Smooth muscle cell (in vitro differentiated cells): ENCODE measurements at regions not wholly inside any gene's neighbourhood (a gene's known extent, or its start where the extent isn't known, plus 50 kb on each side); places are given as distances from the start of the nearest gene placed in this dataset.

Experiments used
- DNase-seq: peaks from one replicate; lab custom pipeline; 2025; ENCODE audit not compliant: unreplicated experiment; lab: John Stamatoyannopoulos, UW
- H2AFZ ChIP-seq: fragments of 200-600 bp; sonication (generic); 2 replicates; pipeline ENCODE4 v1.6.0; 2016; ENCODE audit warnings: antibody characterized with exemption, low read depth, mild to moderate bottlenecking
- H3F3A ChIP-seq: fragments of 200-600 bp; sonication (generic); 2 replicates; pipeline ENCODE4 v1.6.0; 2017; ENCODE audit warnings: antibody characterized with exemption, low read depth
- H3K27ac ChIP-seq: fragments of 200-600 bp; sonication (generic); 2 replicates; pipeline ENCODE4 v1.5.1; 2016; ENCODE audit warnings: low read depth, mild to moderate bottlenecking
- H3K27me3 ChIP-seq: fragments of 200-600 bp; sonication (generic); 2 replicates; pipeline ENCODE4 v1.6.1; 2016; ENCODE audit warnings: low read depth, mild to moderate bottlenecking
- H3K36me3 ChIP-seq: fragments of 200-600 bp; sonication (generic); 2 replicates; pipeline ENCODE4 v1.5.1; 2016; ENCODE audit warnings: low read depth
- H3K4me1 ChIP-seq: fragments of 200-600 bp; sonication (generic); 2 replicates; pipeline ENCODE4 v1.5.1; 2016; ENCODE audit warnings: low read depth
- H3K4me2 ChIP-seq: fragments of 200-600 bp; sonication (generic); 2 replicates; pipeline ENCODE4 v1.6.0; 2016; ENCODE audit warnings: mild to moderate bottlenecking
- H3K4me3 ChIP-seq: fragments of 200-600 bp; sonication (generic); 2 replicates; pipeline ENCODE4 v1.5.1; 2016; ENCODE audit warnings: mild to moderate bottlenecking
- H3K79me2 ChIP-seq: fragments of 200-600 bp; sonication (generic); 2 replicates; pipeline ENCODE4 v1.6.0; 2016; ENCODE audit warnings: low read depth, mild to moderate bottlenecking
- H3K9ac ChIP-seq: fragments of 200-600 bp; sonication (generic); 2 replicates; pipeline ENCODE4 v1.6.0; 2016; ENCODE audit warnings: low read depth
- H3K9me3 ChIP-seq: fragments of 200-600 bp; sonication (generic); replicated peaks from 2 replicates; pipeline ENCODE4 v1.5.1; 2016; ENCODE audit warnings: low read depth
- H4K20me1 ChIP-seq: fragments of 200-600 bp; sonication (generic); 2 replicates; pipeline ENCODE4 v1.6.0; 2016; ENCODE audit warnings: low read depth
- CTCF ChIP-seq: fragments of 200-600 bp; sonication (generic); IDR thresholded peaks from 2 replicates; pipeline ENCODE4 v1.5.1; 2017; ENCODE audit warnings: borderline replicate concordance, mild to moderate bottlenecking, antibody characterized with exemption; ENCODE audit not compliant: insufficient read depth, poor library complexity, severe bottlenecking
- WGBS: methylation state at CpG from one replicate; pipeline ENCODE4 v1.1.7; 2016; ENCODE audit warnings: low lambda C conversion rate; 5-methylcytosine and 5-hydroxymethylcytosine counted together

- Histone ChIP-seq H3K4me2 (no peak overlapping the region), H3F3A (no peaks in the 10 kb centered on the region), H3K27ac (no peak overlapping the region), H3K9me3 (no peaks in the 10 kb centered on the region), H2AFZ (no peak overlapping the region), H3K9ac (no peak overlapping the region), H3K4me1 (peaks cover 9% of the 10 kb centered on the region), H3K4me3 (no peak overlapping the region), H4K20me1 (no peaks in the 10 kb centered on the region), H3K79me2 (no peaks in the 10 kb centered on the region), H3K27me3 (no peaks in the 10 kb centered on the region), H3K36me3 (no peaks in the 10 kb centered on the region)
- no peak for TF ChIP-seq CTCF
- 89% methylated on average over 5 of the region's 5 CpGs for WGBS
- no peak for DNase-seq
Measured at GRCh38 chr2:8146132-8147005, 535.5 kb upstream of the ID2 start.

DNA sequence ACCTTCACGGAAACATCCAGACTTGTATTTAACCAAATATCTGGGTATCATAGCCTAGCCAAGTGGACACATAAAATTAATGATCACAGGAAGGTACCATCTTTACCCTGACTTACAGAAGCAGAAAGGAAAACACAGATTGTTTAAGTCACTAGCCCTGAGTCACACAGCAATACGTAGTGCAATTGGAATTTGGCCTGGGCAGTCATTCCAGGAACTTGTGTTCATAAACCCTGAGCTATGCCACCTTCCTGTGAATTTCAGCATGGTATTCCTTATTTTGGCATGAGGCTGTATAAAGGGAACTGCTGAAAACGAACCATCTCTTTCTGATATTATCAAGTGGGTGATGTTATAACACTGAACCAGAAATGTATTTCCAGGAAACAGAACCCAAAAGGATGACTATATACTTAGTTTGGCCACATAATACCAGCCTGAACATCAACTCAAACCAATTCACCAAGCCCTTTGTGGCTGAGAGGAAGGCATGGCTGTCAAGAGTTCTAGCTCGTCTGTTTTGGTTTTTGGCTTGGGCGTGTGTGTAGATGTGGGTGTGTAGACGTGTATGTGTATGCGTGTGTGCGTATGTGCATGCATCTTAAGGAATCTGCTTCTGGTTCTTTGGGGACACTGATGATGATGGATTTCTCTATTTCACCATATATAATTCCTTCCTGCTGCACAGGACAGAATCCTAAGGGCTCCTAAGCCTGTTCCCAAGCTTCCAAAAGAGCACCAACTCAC is 533.4 kb upstream of the ID2 start:
- no peaks in the 10 kb centered on the region for H4K20me1 ChIP-seq
- no peak overlapping the region for H3K4me3 ChIP-seq
- H2AFZ ChIP-seq: no peak overlapping the region
- H3K4me1 ChIP-seq: peaks cover 9% of the 10 kb centered on the region
- H3F3A ChIP-seq: no peaks in the 10 kb centered on the region
- H3K36me3 ChIP-seq: no peaks in the 10 kb centered on the region
- H3K9ac ChIP-seq: no peak overlapping the region
- H3K27me3 ChIP-seq: no peaks in the 10 kb centered on the region
- H3K4me2 ChIP-seq: peak overlapping the region; percentile 8
- 77% methylated on average over 8 of the region's 8 CpGs for WGBS
- no peak for TF ChIP-seq CTCF
- no peaks in the 10 kb centered on the region for H3K9me3 ChIP-seq
- H3K79me2 ChIP-seq: no peaks in the 10 kb centered on the region
- no peak for DNase-seq
- peak overlapping the region; percentile 37 for H3K27ac ChIP-seq

- Histone ChIP-seq H3K27ac (no peak overlapping the region), H3K36me3 (no peaks in the 10 kb centered on the region), H3K9ac (no peak overlapping the region), H3K4me1 (peaks cover 9% of the 10 kb centered on the region), H3K4me2 (no peak overlapping the region), H3F3A (no peaks in the 10 kb centered on the region), H3K27me3 (no peaks in the 10 kb centered on the region), H3K4me3 (no peak overlapping the region), H3K79me2 (no peaks in the 10 kb centered on the region), H3K9me3 (no peaks in the 10 kb centered on the region), H4K20me1 (no peaks in the 10 kb centered on the region), H2AFZ (no peak overlapping the region)
- no peak for DNase-seq
- no peak for TF ChIP-seq CTCF
- 89% methylated on average over 5 of the region's 5 CpGs for WGBS
Measured at GRCh38 chr2:8149007-8149405, 532.9 kb upstream of the ID2 start.
